ENCODE measurements at regions not wholly inside any gene's neighbourhood (a gene's known extent, or its start where the extent isn't known, plus 50 kb on each side); places are given as distances from the start of the nearest gene placed in this dataset.

DNA sequence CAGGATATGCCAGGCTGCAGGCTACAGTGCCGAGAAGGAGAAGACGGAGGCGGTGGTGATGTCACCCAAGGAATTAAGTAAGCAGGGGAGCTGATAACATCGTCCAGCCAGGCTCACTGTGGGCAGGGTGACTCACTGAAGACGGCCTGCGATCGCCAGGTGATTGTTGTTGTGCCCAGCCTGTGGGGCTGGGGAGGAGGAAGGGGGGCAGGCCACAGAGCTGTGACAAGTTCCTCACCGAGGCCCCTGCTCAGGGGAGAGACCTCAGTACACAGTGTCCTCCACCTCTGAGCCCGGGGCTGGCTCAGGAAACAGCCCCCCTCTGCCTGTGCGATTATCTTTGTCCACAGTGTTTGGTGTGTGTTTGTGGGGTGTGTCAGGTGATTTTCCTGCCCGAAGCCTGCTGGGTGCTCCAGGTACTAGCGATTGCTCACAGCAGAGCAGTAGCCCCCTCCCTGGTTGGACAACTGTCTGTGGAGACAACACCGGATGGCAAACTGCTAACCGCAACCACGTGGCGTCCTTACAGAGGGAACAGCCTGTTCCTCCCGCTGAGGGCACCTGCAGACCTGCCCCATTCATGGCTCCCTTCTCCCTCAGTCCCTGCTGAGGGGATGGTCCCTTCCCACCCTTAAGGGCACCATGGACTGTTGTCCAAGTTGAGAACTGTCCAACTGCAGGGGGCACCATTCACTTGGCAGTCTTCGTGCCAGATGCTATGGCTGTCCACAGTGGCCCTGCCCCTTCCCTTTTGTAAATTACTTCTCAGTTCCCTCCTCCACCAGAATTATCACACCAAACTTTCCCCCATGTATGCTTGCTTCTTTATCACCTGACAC lies 95.1 kb downstream of the ZFP36L2 start:
- no peak overlapping the region for H3K4me3 ChIP-seq
- H3K27ac ChIP-seq: peak overlapping the region; percentile 55 to 61
- H3K27me3 ChIP-seq: no peaks in the 10 kb centered on the region
- DNase-seq: peak in 1 of 2 donors; percentile 72
- H3K4me1 ChIP-seq: no peaks in the 10 kb centered on the region
- H3K36me3 ChIP-seq: no peaks in the 10 kb centered on the region
- TF ChIP-seq, protein P1, sequence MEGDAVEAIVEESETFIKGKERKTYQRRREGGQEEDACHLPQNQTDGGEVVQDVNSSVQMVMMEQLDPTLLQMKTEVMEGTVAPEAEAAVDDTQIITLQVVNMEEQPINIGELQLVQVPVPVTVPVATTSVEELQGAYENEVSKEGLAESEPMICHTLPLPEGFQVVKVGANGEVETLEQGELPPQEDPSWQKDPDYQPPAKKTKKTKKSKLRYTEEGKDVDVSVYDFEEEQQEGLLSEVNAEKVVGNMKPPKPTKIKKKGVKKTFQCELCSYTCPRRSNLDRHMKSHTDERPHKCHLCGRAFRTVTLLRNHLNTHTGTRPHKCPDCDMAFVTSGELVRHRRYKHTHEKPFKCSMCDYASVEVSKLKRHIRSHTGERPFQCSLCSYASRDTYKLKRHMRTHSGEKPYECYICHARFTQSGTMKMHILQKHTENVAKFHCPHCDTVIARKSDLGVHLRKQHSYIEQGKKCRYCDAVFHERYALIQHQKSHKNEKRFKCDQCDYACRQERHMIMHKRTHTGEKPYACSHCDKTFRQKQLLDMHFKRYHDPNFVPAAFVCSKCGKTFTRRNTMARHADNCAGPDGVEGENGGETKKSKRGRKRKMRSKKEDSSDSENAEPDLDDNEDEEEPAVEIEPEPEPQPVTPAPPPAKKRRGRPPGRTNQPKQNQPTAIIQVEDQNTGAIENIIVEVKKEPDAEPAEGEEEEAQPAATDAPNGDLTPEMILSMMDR (IDR thresholded peaks at IDR 0.05): peak in 2 of 4 experiments; percentile 12 to 41
- no peak for TF ChIP-seq POLR2A (IDR thresholded peaks at IDR 0.05)
- intact Hi-C loops (cut with DNase I; ENCODE audit: low total_unique reads): no loop called here
- H3K9me3 ChIP-seq: no peaks in the 10 kb centered on the region

DNA sequence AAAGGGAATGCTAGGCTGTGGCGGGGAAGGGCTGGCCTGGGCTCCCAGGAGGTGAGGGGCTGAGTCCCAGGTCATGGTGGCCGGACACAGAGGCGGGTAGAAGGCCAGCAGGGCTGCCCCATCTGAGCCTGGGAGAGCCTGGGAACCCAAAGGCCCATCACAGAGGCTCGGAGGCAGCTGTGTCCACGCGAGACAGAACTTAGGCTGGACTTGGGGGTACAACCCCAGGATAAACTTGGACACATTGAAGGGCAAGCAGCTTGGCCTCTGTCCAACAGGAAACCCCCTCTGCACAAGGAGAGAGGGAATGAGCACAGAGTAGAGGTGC lies 95.9 kb downstream of the ZFP36L2 start:
- intact Hi-C loops (cut with DNase I; ENCODE audit: low total_unique reads): no loop called here
- Histone ChIP-seq H3K36me3 (no peaks in the 10 kb centered on the region), H3K27ac (peak overlapping the region; percentile 55 to 61), H3K27me3 (no peaks in the 10 kb centered on the region), H3K4me3 (no peak overlapping the region), H3K4me1 (no peaks in the 10 kb centered on the region), H3K9me3 (no peaks in the 10 kb centered on the region)
- TF ChIP-seq, protein P1 (IDR thresholded peaks at IDR 0.05): no peak
- TF ChIP-seq POLR2A (IDR thresholded peaks at IDR 0.05): no peak
- DNase-seq: no peak

DNA sequence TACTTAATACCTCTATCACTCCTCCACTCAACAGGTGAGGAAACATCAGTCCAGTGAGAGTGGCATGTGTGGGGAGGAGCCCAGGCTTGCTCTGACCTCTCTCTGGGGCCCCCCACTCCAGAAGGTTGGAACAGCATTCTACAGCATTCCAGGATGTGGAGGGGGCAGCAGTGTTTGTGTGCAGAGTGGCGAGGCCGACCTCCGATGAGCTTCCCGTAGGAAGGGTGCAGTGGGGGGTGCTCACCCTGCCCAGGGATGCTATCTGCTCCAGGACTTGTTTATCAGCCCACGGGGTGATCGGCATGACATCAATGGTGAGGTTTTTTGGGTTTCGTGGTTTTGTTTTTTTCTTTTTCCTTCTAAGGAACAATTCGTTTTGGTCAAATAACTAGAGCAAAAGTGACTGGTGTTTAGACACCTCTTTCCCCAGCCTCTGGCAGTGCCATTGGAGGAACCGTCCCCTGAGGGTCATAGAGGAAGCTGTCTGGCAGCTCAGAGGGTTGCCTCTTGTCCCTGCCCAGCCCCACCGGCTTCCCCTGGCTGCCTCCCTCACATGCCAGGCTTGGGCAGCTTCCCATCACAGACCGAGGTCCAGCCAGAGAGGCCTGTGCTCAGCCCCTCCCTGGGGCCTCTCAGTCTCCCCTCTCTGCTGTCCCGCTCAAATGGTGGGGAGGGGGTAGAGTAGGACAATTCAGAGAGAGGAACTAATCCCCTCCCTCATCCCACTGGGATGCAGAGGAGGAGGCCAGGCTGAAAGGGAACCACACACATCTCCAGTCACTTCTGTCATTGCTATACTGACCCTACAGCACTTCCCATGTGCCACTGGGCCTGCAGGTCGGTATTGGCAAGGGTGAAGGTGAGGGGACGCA lies 96.5 kb downstream of the ZFP36L2 start:
- H3K36me3 ChIP-seq: no peaks in the 10 kb centered on the region
- no peak for DNase-seq
- no peaks in the 10 kb centered on the region for H3K9me3 ChIP-seq
- no peak overlapping the region for H3K4me3 ChIP-seq
- H3K4me1 ChIP-seq: no peaks in the 10 kb centered on the region
- H3K27me3 ChIP-seq: no peaks in the 10 kb centered on the region
- intact Hi-C loops (cut with DNase I; ENCODE audit: low total_unique reads): no loop called here
- peak overlapping the region; percentile 55 to 61 for H3K27ac ChIP-seq
- no peak for TF ChIP-seq POLR2A (IDR thresholded peaks at IDR 0.05)
- TF ChIP-seq, protein P1 (IDR thresholded peaks at IDR 0.05): no peak

DNA sequence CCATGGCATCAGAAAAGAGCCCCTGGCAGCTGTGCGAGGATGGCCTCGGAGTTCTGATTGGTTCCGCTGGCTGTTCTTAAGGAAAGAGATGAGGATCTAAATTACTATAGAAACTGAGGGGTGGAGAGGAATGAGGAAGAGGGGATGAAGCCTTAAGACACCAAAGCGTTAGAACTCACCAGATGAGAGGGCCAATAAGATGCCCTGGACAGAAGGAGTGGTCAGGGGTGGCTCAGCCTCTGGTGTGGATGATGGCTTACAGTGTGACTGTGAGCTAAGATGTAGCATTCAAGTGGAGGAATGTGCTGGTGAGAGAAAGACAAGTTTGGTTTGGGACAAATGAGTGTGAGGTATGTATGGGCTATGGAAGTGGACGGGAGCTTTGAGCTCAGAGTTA lies 97.8 kb downstream of the ZFP36L2 start:
- H3K27me3 ChIP-seq: no peaks in the 10 kb centered on the region

More for the DNA sequence above, 97.8 kb downstream of the ZFP36L2 start:
- no peaks in the 10 kb centered on the region for H3K4me1 ChIP-seq
- H3K9me3 ChIP-seq: no peaks in the 10 kb centered on the region
- no peak overlapping the region for H3K27ac ChIP-seq
- no peaks in the 10 kb centered on the region for H3K36me3 ChIP-seq
- no peak for DNase-seq
- TF ChIP-seq POLR2A (IDR thresholded peaks at IDR 0.05): no peak
- TF ChIP-seq, protein P1 (IDR thresholded peaks at IDR 0.05): no peak
- no peak overlapping the region for H3K4me3 ChIP-seq
- intact Hi-C loops (cut with DNase I; ENCODE audit: low total_unique reads): no loop called here
